Neuronal stem cell (in vitro differentiated cells): ENCODE measurements at regions not wholly inside any gene's neighbourhood (a gene's known extent, or its start where the extent isn't known, plus 50 kb on each side); places are given as distances from the start of the nearest gene placed in this dataset.
"Not testable (repeated sequence)": the region's sequence is repeated elsewhere in the genome, so short reads cannot be mapped to it uniquely, and the experiment has no call there.

ENCODE experiments used
- DNase-seq: peaks from one replicate; pipeline ENCODE4 v3.0.0-alpha.2; 2013; ENCODE audit warnings: low spot score
- H2AFZ ChIP-seq: one replicate; pipeline ENCODE4 v1.6.1; 2013; ENCODE audit warnings: mild to moderate bottlenecking, low read length, inconsistent platforms
- H2AK5ac ChIP-seq: 2 replicates; pipeline ENCODE4 v1.6.1; 2013; ENCODE audit warnings: low read depth, mild to moderate bottlenecking, inconsistent platforms, low read length, moderate library complexity, mixed read lengths
- H2BK120ac ChIP-seq: 2 replicates; pipeline ENCODE4 v1.6.1; 2013; ENCODE audit warnings: low read depth, mild to moderate bottlenecking, inconsistent platforms, low read length, moderate library complexity, mixed read lengths
- H2BK12ac ChIP-seq: one replicate; pipeline ENCODE4 v1.6.1; 2013; ENCODE audit warnings: low read length, inconsistent platforms
- H2BK15ac ChIP-seq: 2 replicates; pipeline ENCODE4 v1.6.1; 2013; ENCODE audit warnings: mild to moderate bottlenecking, low read length, inconsistent platforms, mixed read lengths
- H2BK5ac ChIP-seq: one replicate; pipeline ENCODE4 v1.6.1; 2013; ENCODE audit warnings: inconsistent platforms, mild to moderate bottlenecking, low read length, moderate library complexity
- H3K14ac ChIP-seq: one replicate; pipeline ENCODE4 v1.6.1; 2013; ENCODE audit warnings: low read length, inconsistent platforms
- H3K18ac ChIP-seq: 2 replicates; pipeline ENCODE4 v1.6.1; 2013; ENCODE audit warnings: low read length, inconsistent platforms
- H3K23ac ChIP-seq: 2 replicates; pipeline ENCODE4 v1.6.1; 2013; ENCODE audit warnings: low read depth, mild to moderate bottlenecking, mixed read lengths, low read length, inconsistent platforms; ENCODE audit not compliant: poor library complexity
- H3K27ac ChIP-seq: replicated peaks from 3 replicates; pipeline ENCODE4 v1.5.1; 2013; ENCODE audit warnings: low read length, inconsistent platforms
- H3K27me3 ChIP-seq, 3 experiments: 2 replicates each; pipeline ENCODE4 v1.6.1; 2013; ENCODE audit warnings: low read length in 3 of 3, mild to moderate bottlenecking in 2 of 3, inconsistent platforms in 1 of 3, low read depth in 1 of 3, mixed read lengths in 1 of 3, moderate library complexity in 1 of 3; ENCODE audit not compliant: control insufficient read depth in 3 of 3, insufficient read depth in 3 of 3
- H3K36me3 ChIP-seq, 2 donors: replicated peaks in 1 of 2; 2 replicates each; pipeline ENCODE4 v1.6.1; 2013; ENCODE audit warnings: low read length in 2 of 2; ENCODE audit not compliant: control insufficient read depth in 2 of 2, insufficient read depth in 2 of 2
- H3K4ac ChIP-seq: 2 replicates; pipeline ENCODE4 v1.6.1; 2013; ENCODE audit warnings: inconsistent platforms, mild to moderate bottlenecking, low read length, moderate library complexity
- H3K4me1 ChIP-seq, 2 donors: 1 replicate in 1 of 2; 2 replicates in 1 of 2; pipeline ENCODE4 v1.6.1; 2013; ENCODE audit warnings: low read length in 2 of 2, low read depth in 1 of 2; ENCODE audit not compliant: control insufficient read depth in 2 of 2, insufficient read depth in 1 of 2
- H3K4me2 ChIP-seq: one replicate; pipeline ENCODE4 v1.6.1; 2013; ENCODE audit warnings: mild to moderate bottlenecking, low read length, inconsistent platforms; ENCODE audit not compliant: insufficient read depth, poor library complexity, severe bottlenecking
- H3K4me3 ChIP-seq, 2 donors: 2 replicates each; pipeline ENCODE4 v1.5.1; 2013; ENCODE audit warnings: low read length in 2 of 2, mild to moderate bottlenecking in 2 of 2, inconsistent platforms in 1 of 2, moderate library complexity in 1 of 2
- H3K79me1 ChIP-seq: one replicate; pipeline ENCODE4 v1.6.1; 2013; ENCODE audit warnings: low read depth, mild to moderate bottlenecking, inconsistent platforms, low read length, moderate library complexity
- H3K9ac ChIP-seq: one replicate; pipeline ENCODE4 v1.6.1; 2013; ENCODE audit warnings: mild to moderate bottlenecking, low read depth, low read length, inconsistent platforms; ENCODE audit not compliant: poor library complexity
- H3K9me3 ChIP-seq, 2 donors: replicated peaks in 1 of 2; 2 replicates each; pipeline versions ENCODE3 to v1.6.1; 2013; ENCODE audit warnings: low read length in 2 of 2, mild to moderate bottlenecking in 2 of 2, inconsistent platforms in 1 of 2, low read depth in 1 of 2, mixed read lengths in 1 of 2, moderate library complexity in 1 of 2; ENCODE audit not compliant: control insufficient read depth in 2 of 2, insufficient read depth in 1 of 2
- H4K8ac ChIP-seq: one replicate; pipeline ENCODE4 v1.6.1; 2013; ENCODE audit warnings: low read depth, mild to moderate bottlenecking, inconsistent platforms, low read length, moderate library complexity
- H4K91ac ChIP-seq: one replicate; pipeline ENCODE4 v1.6.1; 2013; ENCODE audit warnings: low read length, low read depth, mild to moderate bottlenecking, inconsistent platforms; ENCODE audit not compliant: poor library complexity
- WGBS, 2 donors: extraction: QIAGEN DNeasy Blood & Tissue Kit; methylation state at CpG; one replicate each; pipeline ENCODE4 v1.1.7; 2013; ENCODE audit warnings: missing lambda C conversion rate in 2 of 2, mixed read lengths in 1 of 2; ENCODE audit not compliant: insufficient read length in 2 of 2, insufficient replicate concordance in 1 of 2; ENCODE audit errors: extremely low coverage in 2 of 2; 5-methylcytosine and 5-hydroxymethylcytosine counted together

DNA sequence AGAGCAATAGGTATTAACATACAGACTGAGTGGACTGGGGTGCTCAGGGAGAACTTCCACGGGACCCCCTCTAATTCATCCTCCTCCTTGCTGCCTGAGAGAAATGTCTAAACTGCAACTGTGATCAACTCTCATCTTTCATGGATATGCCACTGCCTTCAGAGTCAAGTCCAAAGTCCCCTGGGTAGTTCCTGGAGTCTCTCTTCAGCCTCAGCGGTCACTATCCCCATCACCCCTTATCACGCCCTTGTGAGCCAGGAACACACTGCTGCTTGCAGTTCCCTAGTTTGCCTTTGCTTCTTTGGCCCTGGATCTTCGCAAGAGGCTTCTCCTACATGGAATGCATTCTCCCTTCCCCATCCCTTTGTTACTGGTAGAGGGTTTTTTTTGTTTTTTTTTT lies 58.7 kb upstream of the AUTS2 start:
- no peaks in the 10 kb centered on the region for H3K36me3 ChIP-seq
- no peak overlapping the region for H3K14ac ChIP-seq
- H4K8ac ChIP-seq = no peak overlapping the region
- H3K9me3 ChIP-seq = peaks cover 2 to 4% of the 10 kb centered on the region in 2 donors
- H3K27me3 ChIP-seq = no peaks in the 10 kb centered on the region
- no peak overlapping the region for H4K91ac ChIP-seq
- no peak overlapping the region for H3K4me2 ChIP-seq
- H3K4ac ChIP-seq = no peak overlapping the region
- no peak overlapping the region for H3K23ac ChIP-seq
- DNase-seq = no peak
- no peak overlapping the region for H2BK15ac ChIP-seq
- H2AK5ac ChIP-seq = no peak overlapping the region
- no peak overlapping the region for H2AFZ ChIP-seq
- H3K4me1 ChIP-seq = peaks cover 0 to 4% of the 10 kb centered on the region in 2 donors
- no CpG with 5 or more reads among the region's 4 CpGs for WGBS, 2 donors
- H3K79me1 ChIP-seq = no peaks in the 10 kb centered on the region
- no peak overlapping the region for H3K27ac ChIP-seq
- H2BK5ac ChIP-seq = no peak overlapping the region
- no peak overlapping the region for H2BK120ac ChIP-seq
- no peak overlapping the region for H3K18ac ChIP-seq
- H2BK12ac ChIP-seq = no peak overlapping the region
- H3K9ac ChIP-seq = no peak overlapping the region
- no peak overlapping the region for H3K4me3 ChIP-seq

GRCh38 chr7:69540287-69540686 lies 58.0 kb upstream of the AUTS2 start:
- no peak overlapping the region for H3K4me3 ChIP-seq
- no peak overlapping the region for H3K4ac ChIP-seq
- no peak overlapping the region for H2BK5ac ChIP-seq
- peaks cover 0 to 4% of the 10 kb centered on the region in 2 donors for H3K4me1 ChIP-seq
- no peak overlapping the region for H3K23ac ChIP-seq
- no peak overlapping the region for H3K27ac ChIP-seq
- no peak overlapping the region for H3K18ac ChIP-seq
- no peak overlapping the region for H4K8ac ChIP-seq
- H2AFZ ChIP-seq = no peak overlapping the region
- H3K4me2 ChIP-seq = no peak overlapping the region
- WGBS, 2 donors = no CpG with 5 or more reads among the region's 3 CpGs
- H3K14ac ChIP-seq = no peak overlapping the region
- H2BK15ac ChIP-seq = no peak overlapping the region
- H3K27me3 ChIP-seq = no peaks in the 10 kb centered on the region
- H3K9me3 ChIP-seq = peaks cover 2 to 4% of the 10 kb centered on the region in 2 donors
- no peak overlapping the region for H3K9ac ChIP-seq
- H2BK12ac ChIP-seq = no peak overlapping the region
- no peak for DNase-seq
- no peaks in the 10 kb centered on the region for H3K36me3 ChIP-seq
- no peak overlapping the region for H2BK120ac ChIP-seq
- no peak overlapping the region for H2AK5ac ChIP-seq
- no peaks in the 10 kb centered on the region for H3K79me1 ChIP-seq
- H4K91ac ChIP-seq = no peak overlapping the region

- H4K91ac ChIP-seq, H3K9ac ChIP-seq, H3K18ac ChIP-seq, H3K4me2 ChIP-seq, H4K8ac ChIP-seq, H3K79me1 ChIP-seq, H2BK12ac ChIP-seq, H3K4me3 ChIP-seq, H2BK15ac ChIP-seq, H2BK5ac ChIP-seq, H2BK120ac ChIP-seq, H3K4ac ChIP-seq, H3K4me1 ChIP-seq, H3K14ac ChIP-seq, H3K27ac ChIP-seq, DNase-seq, H2AFZ ChIP-seq, H3K27me3 ChIP-seq, H2AK5ac ChIP-seq, H3K23ac ChIP-seq, H3K36me3 ChIP-seq, H3K9me3 ChIP-seq: not testable (repeated sequence)
- WGBS, 2 donors = no CpG with 5 or more reads among the region's 6 CpGs
Measured at GRCh38 chr7:69541779-69542432, 56.4 kb upstream of the AUTS2 start.

DNA sequence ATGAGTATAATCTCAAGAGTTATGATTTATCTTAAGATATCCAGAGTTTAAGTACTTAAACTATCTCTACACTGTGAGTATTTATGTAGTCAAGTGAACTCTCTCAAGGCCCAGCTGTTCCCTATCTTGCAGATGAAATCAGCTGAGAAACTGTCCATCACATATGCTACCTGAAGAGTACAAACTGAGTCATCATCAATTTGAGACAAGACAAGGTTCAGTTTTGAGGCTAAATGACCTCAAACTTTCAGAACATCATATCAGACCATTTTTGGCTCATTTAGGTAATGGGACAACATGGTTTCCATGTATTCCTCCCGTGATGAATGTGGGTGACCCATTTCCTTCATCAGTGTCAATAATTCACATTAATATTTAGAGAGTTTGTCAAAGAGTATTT lies 53.1 kb upstream of the AUTS2 start:
- no peak for DNase-seq
- no peak overlapping the region for H2BK15ac ChIP-seq
- H3K27ac ChIP-seq = no peak overlapping the region
- no peak overlapping the region for H3K18ac ChIP-seq
- no peak overlapping the region for H4K8ac ChIP-seq
- H3K79me1 ChIP-seq = no peaks in the 10 kb centered on the region
- no peak overlapping the region for H3K23ac ChIP-seq
- no peak overlapping the region for H3K4ac ChIP-seq
- no peak overlapping the region for H2BK120ac ChIP-seq
- H3K27me3 ChIP-seq = no peaks in the 10 kb centered on the region
- no CpG with 5 or more reads among the region's 1 CpG for WGBS, 2 donors
- no peak overlapping the region for H3K9ac ChIP-seq
- H2AK5ac ChIP-seq = no peak overlapping the region
- no peak overlapping the region for H3K4me3 ChIP-seq
- no peaks in the 10 kb centered on the region for H3K36me3 ChIP-seq
- no peak overlapping the region for H3K4me2 ChIP-seq
- no peak overlapping the region for H4K91ac ChIP-seq
- H3K14ac ChIP-seq = no peak overlapping the region
- peaks cover 2 to 4% of the 10 kb centered on the region in 2 donors for H3K9me3 ChIP-seq
- H2AFZ ChIP-seq = no peak overlapping the region
- H2BK5ac ChIP-seq = no peak overlapping the region
- no peak overlapping the region for H2BK12ac ChIP-seq
- peaks cover 0 to 2% of the 10 kb centered on the region in 2 donors for H3K4me1 ChIP-seq
